ENCODE measurements at regions not wholly inside any gene's neighbourhood (a gene's known extent, or its start where the extent isn't known, plus 50 kb on each side); places are given as distances from the start of the nearest gene placed in this dataset.

GRCh38 chr10:45180507-45180906, 134.9 kb downstream of the OR13A1 start (continued):
- TF ChIP-seq, protein P1, sequence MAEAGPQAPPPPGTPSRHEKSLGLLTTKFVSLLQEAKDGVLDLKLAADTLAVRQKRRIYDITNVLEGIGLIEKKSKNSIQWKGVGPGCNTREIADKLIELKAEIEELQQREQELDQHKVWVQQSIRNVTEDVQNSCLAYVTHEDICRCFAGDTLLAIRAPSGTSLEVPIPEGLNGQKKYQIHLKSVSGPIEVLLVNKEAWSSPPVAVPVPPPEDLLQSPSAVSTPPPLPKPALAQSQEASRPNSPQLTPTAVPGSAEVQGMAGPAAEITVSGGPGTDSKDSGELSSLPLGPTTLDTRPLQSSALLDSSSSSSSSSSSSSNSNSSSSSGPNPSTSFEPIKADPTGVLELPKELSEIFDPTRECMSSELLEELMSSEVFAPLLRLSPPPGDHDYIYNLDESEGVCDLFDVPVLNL (CRISPR knock-in tag; IDR thresholded peaks at IDR 0.05; ENCODE audit: borderline replicate concordance, low read depth), result no peak
- TF ChIP-seq, protein P2, sequence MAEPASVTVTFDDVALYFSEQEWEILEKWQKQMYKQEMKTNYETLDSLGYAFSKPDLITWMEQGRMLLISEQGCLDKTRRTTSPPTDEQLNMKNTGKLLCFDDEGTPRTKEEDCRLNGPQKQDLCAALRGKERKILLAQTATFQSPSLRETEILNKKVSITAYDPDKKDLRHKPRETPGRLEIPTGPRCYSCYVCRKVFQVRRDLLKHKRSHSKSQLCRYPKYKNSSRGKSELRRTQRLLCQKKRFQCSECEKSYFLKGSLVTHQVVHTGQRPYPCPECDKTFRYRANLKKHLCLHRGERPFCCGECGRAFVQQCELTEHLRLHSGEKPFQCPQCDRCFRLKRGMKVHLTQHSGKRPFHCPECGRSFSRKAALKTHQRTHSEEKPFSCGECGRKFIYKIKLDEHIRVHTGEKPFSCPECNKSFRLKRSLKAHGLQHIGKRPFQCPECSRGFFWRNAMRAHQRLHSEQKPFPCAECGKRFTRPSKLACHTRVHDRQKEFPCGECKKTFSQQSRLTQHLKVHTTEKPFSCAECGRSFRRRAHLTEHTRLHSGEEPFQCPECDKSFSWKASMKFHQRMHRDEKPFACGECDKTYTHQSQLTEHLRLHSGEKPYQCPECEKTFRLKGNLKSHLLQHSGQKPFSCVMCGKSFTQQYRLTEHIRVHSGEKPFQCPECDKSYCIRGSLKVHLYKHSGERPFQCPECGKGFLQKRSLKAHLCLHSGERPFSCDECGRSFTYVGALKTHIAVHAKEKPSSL (CRISPR knock-in tag; conservative IDR thresholded peaks at IDR 0.05), result no peak
- TF ChIP-seq, protein P3, sequence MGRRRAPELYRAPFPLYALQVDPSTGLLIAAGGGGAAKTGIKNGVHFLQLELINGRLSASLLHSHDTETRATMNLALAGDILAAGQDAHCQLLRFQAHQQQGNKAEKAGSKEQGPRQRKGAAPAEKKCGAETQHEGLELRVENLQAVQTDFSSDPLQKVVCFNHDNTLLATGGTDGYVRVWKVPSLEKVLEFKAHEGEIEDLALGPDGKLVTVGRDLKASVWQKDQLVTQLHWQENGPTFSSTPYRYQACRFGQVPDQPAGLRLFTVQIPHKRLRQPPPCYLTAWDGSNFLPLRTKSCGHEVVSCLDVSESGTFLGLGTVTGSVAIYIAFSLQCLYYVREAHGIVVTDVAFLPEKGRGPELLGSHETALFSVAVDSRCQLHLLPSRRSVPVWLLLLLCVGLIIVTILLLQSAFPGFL (CRISPR knock-in tag; IDR thresholded peaks at IDR 0.05; ENCODE audit: borderline replicate concordance), result no peak
- no peak for TF ChIP-seq GABPB1 (CRISPR knock-in tag; IDR thresholded peaks at IDR 0.05)
- TF ChIP-seq ESRRA (CRISPR knock-in tag; IDR thresholded peaks at IDR 0.05; ENCODE audit: borderline replicate concordance), result no peak

- no peak overlapping the region for H3K27ac Mint-ChIP-seq
- no peak overlapping the region for H3K4me3 Mint-ChIP-seq
- no peaks in the 10 kb centered on the region for H3K4me1 Mint-ChIP-seq
- H3K9me3 Mint-ChIP-seq, result no peaks in the 10 kb centered on the region
- no peaks in the 10 kb centered on the region for H3K36me3 Mint-ChIP-seq
- H3K27me3 Mint-ChIP-seq (ENCODE audit: low read depth), result no peaks in the 10 kb centered on the region
- DNase-seq (ENCODE audit: low spot score) (no peak), ATAC-seq (no peak)
- CTCF ChIA-PET, result interaction anchor here (0.6 kb wide), 1 partner anchor 40 kb away, joined by 3 read pairs; no protein-coding TSS in a partner anchor
- TF ChIP-seq, protein P4, sequence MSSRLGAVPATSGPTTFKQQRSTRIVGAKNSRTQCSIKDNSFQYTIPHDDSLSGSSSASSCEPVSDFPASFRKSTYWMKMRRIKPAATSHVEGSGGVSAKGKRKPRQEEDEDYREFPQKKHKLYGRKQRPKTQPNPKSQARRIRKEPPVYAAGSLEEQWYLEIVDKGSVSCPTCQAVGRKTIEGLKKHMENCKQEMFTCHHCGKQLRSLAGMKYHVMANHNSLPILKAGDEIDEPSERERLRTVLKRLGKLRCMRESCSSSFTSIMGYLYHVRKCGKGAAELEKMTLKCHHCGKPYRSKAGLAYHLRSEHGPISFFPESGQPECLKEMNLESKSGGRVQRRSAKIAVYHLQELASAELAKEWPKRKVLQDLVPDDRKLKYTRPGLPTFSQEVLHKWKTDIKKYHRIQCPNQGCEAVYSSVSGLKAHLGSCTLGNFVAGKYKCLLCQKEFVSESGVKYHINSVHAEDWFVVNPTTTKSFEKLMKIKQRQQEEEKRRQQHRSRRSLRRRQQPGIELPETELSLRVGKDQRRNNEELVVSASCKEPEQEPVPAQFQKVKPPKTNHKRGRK (CRISPR knock-in tag; IDR thresholded peaks at IDR 0.05; ENCODE audit: borderline replicate concordance), result no peak
- TF ChIP-seq ZSCAN18 (CRISPR knock-in tag; IDR thresholded peaks at IDR 0.05), result no peak
- no peak for TF ChIP-seq ZNF121 (CRISPR knock-in tag; IDR thresholded peaks at IDR 0.05)
- TF ChIP-seq AR (CRISPR knock-in tag; IDR thresholded peaks at IDR 0.05), result no peak
- no peak for TF ChIP-seq SP1 (CRISPR knock-in tag; conservative IDR thresholded peaks at IDR 0.05)
- no peak for TF ChIP-seq EMX1 (CRISPR knock-in tag; IDR thresholded peaks at IDR 0.05)
- TF ChIP-seq MLX (CRISPR knock-in tag; IDR thresholded peaks at IDR 0.05), result no peak
- TF ChIP-seq ZNF396 (CRISPR knock-in tag; IDR thresholded peaks at IDR 0.05; ENCODE audit: borderline replicate concordance), result no peak
- POLR2A ChIA-PET, result no interaction called here
Measured at GRCh38 chr10:45180946-45181875, 134.2 kb downstream of the OR13A1 start.
